T-helper 17 cell (primary cell): ENCODE measurements at regions not wholly inside any gene's neighbourhood (a gene's known extent, or its start where the extent isn't known, plus 50 kb on each side); places are given as distances from the start of the nearest gene placed in this dataset.

Experiments used
- ATAC-seq: fragments of 150-1000 bp; cut with Tn5 transposase; 2 replicates; pipeline ENCODE4 v1.10.0; 2021; ENCODE audit warnings: mild to moderate bottlenecking, moderate library complexity
- DNase-seq, 3 donors: peaks; one replicate each; pipeline versions ENCODE4 v3.0.0 to v3.0.0-alpha.2; 2020 to 2021
- H3K9me3 ChIP-seq: one replicate; pipeline ENCODE4 v1.7.0; 2013; ENCODE audit warnings: low read length, mild to moderate bottlenecking; ENCODE audit not compliant: control insufficient read depth, poor library complexity, severe bottlenecking
- H3K27ac Mint-ChIP-seq: one replicate; pipeline ENCODE4 v1.8.0; 2022; ENCODE audit warnings: mild to moderate bottlenecking, moderate library complexity, mixed read lengths
- H3K27me3 Mint-ChIP-seq: one replicate; pipeline ENCODE4 v1.8.0; 2022; ENCODE audit warnings: mixed read lengths
- H3K36me3 Mint-ChIP-seq: one replicate; pipeline ENCODE4 v1.8.0; 2022; ENCODE audit warnings: low read depth, mixed read lengths
- H3K4me1 Mint-ChIP-seq: one replicate; pipeline ENCODE4 v1.8.0; 2022; ENCODE audit warnings: mild to moderate bottlenecking, mixed read lengths
- H3K4me3 Mint-ChIP-seq: one replicate; pipeline ENCODE4 v1.8.0; 2022; ENCODE audit warnings: mild to moderate bottlenecking, moderate library complexity, mixed read lengths

DNA sequence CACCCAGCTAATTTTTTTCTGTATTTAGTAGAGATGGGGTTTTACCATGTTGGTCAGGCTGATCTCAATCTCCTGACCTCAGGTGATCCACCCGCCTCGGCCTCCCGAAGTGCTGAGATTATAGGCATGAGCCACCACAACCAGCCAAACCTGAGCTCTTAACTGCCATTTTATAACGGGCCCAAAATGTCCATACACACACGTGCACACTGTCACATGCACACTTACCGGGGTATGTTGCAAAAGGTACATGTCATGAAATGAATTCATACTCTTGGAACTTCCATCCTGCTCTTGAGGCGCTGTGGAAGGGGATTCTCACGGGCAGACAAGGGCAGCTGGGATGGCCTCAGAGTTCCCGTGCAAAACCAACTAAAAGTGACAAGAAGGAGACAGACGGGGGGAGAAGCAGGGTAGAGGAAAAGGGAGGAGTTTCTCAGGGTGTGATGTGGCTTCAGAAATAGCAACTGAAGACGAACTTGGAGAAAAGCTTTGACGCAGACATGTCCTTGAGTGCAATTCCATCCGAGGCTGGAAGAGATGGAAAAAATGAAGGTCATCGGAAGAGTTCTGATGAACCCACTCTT, 110.9 kb downstream of the BDH1 start:
- H3K27ac Mint-ChIP-seq: no peak overlapping the region
- H3K27me3 Mint-ChIP-seq: peaks cover 56% of the 10 kb centered on the region

DNA sequence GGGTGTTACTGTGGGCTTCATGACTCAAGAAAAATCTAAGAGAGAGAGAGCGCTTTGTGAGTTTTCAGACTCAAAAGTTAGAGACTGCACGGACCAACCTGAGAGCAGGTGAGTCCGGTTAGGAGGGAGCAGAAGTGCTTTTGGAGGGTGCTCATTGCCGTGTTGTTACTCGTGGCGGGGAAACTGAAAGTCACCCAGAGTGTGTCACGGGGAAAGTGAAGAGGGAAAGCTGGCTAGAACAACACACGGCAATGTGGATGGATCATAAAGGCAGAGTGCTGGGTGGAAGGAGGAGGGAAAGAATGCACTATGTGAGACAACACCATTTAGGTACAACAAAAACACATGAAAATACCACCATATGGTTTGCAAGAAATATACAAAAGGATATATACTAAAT, 112.3 kb downstream of the BDH1 start:
- DNase-seq: no peak
- no peaks in the 10 kb centered on the region for H3K9me3 ChIP-seq
- peaks cover 8% of the 10 kb centered on the region for H3K4me1 Mint-ChIP-seq
- peaks cover 3% of the 10 kb centered on the region for H3K36me3 Mint-ChIP-seq
- no peak overlapping the region for H3K4me3 Mint-ChIP-seq
- H3K27ac Mint-ChIP-seq: no peak overlapping the region
- peaks cover 70% of the 10 kb centered on the region for H3K27me3 Mint-ChIP-seq
- ATAC-seq: no peak

More for the DNA sequence above, 110.9 kb downstream of the BDH1 start:
- no peaks in the 10 kb centered on the region for H3K9me3 ChIP-seq
- Mint-ChIP-seq H3K36me3 (peaks cover 3% of the 10 kb centered on the region), H3K4me3 (no peak overlapping the region), H3K4me1 (peaks cover 8% of the 10 kb centered on the region)
- ATAC-seq (no peak), DNase-seq (no peak)

DNA sequence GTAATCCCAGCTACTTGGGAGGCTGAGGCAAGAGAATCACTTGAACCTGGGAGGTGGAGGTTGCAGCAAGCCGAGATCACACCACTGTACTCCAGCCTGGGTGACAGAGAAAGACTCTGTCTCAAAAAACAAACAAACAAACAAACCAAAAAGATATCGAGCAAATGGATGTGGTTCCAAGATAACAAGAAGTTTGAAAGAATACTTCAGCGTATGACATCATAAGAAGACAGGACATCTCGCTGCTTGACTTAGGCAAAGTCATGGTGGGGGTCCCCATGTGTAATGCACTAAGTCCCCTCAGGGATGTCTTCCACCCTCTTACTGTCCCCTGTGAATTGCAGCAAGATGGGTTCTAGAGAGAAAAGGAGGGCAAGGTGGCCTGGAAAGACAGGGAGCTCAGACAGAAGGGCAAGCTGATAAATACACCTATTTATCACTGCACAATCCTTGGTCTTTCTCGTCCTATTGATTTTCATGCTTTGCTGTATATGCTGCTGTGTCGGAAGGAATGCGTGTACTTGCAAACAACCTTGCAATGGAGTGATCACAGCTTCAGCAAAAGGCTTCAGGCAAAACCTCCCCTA, 115.0 kb downstream of the BDH1 start:
- DNase-seq (no peak), ATAC-seq (no peak)
- Mint-ChIP-seq H3K36me3 (peaks cover 3% of the 10 kb centered on the region), H3K4me3 (no peak overlapping the region), H3K27me3 (peaks cover 66% of the 10 kb centered on the region), H3K4me1 (peaks cover 8% of the 10 kb centered on the region), H3K27ac (no peak overlapping the region)
- H3K9me3 ChIP-seq: no peaks in the 10 kb centered on the region

DNA sequence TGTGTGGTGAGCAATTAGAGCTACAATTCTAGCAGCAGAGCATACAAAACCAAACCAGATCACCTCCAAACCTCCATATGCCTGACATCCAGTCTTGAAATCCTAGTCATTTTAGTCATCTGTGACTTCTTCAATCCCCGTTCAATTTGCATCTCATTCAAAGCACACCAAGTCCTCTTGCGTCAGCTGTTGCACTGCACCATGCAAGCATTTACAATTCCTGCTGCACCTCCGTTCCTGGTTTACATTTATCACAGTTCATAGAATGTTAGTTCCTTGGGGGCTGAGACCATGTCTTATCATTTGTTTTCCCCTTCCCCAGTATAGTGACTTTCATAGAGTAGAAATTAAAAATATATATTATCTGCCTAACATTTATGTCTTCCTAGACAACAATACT, 116.9 kb downstream of the BDH1 start:
- Mint-ChIP-seq H3K36me3 (peaks cover 3% of the 10 kb centered on the region), H3K4me1 (peaks cover 2% of the 10 kb centered on the region), H3K4me3 (no peak overlapping the region), H3K27ac (no peak overlapping the region), H3K27me3 (peaks cover 64% of the 10 kb centered on the region)
- DNase-seq (no peak), ATAC-seq (no peak)
- no peaks in the 10 kb centered on the region for H3K9me3 ChIP-seq

DNA sequence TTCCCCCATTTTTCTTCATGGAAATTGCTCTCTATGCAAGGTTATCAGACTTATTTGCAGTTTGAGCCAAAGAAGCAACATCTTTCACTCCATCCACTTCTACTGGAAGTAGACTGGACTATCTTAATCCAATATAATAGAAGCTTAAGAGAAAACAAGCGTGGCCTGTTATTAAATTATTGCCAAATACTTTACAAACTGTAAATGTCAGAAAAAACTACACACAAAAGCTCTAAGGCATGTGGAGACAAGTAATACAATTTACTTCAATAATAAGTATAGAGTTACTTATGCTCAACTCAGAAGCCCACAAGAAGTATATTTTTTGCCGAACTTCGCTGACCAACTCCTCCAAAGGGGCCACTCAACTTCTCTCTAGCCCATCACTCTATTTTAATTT, 120.3 kb downstream of the BDH1 start:
- no peak overlapping the region for H3K27ac Mint-ChIP-seq
- H3K36me3 Mint-ChIP-seq: no peaks in the 10 kb centered on the region
- H3K27me3 Mint-ChIP-seq: peaks cover 49% of the 10 kb centered on the region
- H3K4me3 Mint-ChIP-seq: no peak overlapping the region
- H3K9me3 ChIP-seq: no peaks in the 10 kb centered on the region
- no peaks in the 10 kb centered on the region for H3K4me1 Mint-ChIP-seq
- ATAC-seq (no peak), DNase-seq (no peak)

DNA sequence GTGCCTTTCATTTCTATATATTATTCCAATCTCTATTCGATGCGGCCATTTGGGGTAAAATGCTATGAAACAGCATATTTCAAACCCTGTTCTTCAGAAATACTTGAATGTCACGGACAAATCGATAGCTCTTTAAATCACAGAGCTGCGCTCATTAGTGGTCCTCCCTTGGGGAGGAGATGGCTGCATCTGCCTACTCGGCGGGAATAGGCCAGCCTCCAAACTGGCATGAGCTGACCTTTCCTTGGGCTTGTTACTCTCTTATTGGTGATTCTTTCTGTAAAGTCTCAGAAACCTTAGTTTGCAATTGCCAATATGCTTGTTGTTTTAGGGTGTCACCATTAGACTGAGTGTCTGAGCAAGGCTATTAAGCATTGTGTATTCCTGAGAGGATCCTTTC, 120.9 kb downstream of the BDH1 start:
- H3K9me3 ChIP-seq: no peaks in the 10 kb centered on the region
- Mint-ChIP-seq H3K27me3 (peaks cover 50% of the 10 kb centered on the region), H3K4me1 (no peaks in the 10 kb centered on the region), H3K4me3 (no peak overlapping the region), H3K27ac (no peak overlapping the region), H3K36me3 (no peaks in the 10 kb centered on the region)
- ATAC-seq: no peak
- DNase-seq: no peak

DNA sequence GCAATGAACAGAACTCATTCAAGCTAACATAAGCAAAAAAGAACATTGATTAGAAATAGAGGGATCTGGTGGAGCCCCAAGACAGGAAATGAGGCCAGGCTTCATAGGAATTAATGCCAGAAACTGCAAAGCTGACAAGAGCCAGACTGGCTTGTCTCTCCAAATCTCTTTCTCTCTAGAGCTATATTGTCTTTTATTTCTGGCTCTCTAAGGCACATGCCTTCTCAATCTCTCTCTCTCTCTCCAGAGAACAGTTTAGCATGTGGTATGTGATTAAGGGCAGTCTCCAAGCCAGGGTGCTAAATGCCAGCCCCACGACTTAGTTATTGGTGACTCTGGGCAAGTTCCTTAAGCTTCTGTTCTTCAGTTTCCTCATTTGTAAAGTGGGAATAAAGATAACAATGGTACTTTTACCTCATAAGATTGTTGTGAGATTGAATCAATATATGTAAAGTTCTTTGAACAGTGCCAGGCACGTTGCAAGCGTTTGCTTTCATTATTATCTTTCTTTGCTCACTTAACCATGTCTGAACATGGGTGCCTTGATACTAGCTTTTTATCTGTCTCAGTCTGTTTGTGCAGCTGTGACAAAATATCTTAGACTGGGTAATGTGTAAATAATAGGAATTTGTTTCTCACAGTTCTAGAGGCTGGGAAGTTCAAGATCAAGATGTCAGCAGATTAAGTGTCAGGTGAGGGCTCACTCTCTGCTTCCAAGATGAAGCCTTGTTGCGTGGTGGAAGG, 123.2 kb downstream of the BDH1 start:
- DNase-seq (no peak), ATAC-seq (no peak)
- no peaks in the 10 kb centered on the region for H3K9me3 ChIP-seq
- H3K27me3 Mint-ChIP-seq: peaks cover 36% of the 10 kb centered on the region
- H3K27ac Mint-ChIP-seq: no peak overlapping the region
- H3K36me3 Mint-ChIP-seq: no peaks in the 10 kb centered on the region
- peaks cover 14% of the 10 kb centered on the region for H3K4me1 Mint-ChIP-seq
- no peak overlapping the region for H3K4me3 Mint-ChIP-seq

DNA sequence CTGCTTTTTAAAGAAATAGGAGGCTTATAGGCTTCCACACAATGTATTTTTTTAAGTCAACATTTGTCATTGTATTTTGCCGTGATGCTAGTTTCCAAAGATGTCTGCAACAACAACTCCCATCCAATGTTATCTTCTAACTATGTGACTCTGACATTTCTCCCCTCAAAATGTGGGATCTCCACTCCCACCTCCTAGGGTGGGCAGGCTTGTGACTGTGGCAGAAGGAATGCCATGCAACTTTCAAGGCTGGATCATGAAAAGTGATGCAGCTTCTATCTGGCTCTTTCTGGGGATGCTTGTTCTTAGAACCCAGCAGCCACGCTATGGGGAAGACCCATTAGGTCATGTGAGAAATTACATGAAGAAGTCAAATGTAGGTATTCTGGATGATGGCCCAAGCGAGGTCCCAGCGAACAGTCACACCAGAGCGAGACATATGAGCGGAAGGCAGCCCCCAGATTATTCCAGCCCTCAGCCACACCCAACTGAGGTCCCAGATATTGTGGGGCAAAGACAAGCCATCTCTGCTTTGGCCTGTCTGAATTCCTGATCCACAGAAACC, 124.3 kb downstream of the BDH1 start:
- no peak overlapping the region for H3K27ac Mint-ChIP-seq
- no peak for DNase-seq
- peaks cover 16% of the 10 kb centered on the region for H3K4me1 Mint-ChIP-seq
- peaks cover 36% of the 10 kb centered on the region for H3K27me3 Mint-ChIP-seq
- no peak for ATAC-seq
- no peak overlapping the region for H3K4me3 Mint-ChIP-seq
- H3K9me3 ChIP-seq: no peaks in the 10 kb centered on the region
- H3K36me3 Mint-ChIP-seq: no peaks in the 10 kb centered on the region

DNA sequence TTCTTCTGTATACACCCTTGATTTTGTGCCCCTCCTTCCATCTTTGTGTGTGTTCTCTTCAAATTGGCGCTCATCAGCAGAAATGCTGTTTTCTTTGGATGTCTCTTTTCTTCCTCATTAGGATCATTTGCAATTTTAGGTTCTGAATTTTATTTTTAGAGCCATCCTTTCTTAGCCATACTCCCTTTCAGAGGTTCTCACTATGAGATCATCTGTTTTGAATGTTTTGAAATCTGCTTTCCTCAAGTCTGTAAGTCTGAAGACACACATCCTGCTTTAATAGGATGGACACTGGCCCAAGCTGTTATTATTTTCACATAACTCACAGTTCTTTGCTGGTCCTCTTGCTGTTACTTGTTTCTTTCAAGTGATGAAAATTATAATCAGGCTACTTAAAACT, 124.8 kb downstream of the BDH1 start:
- Mint-ChIP-seq H3K4me1 (peaks cover 16% of the 10 kb centered on the region), H3K27ac (no peak overlapping the region), H3K4me3 (no peak overlapping the region), H3K36me3 (no peaks in the 10 kb centered on the region), H3K27me3 (peaks cover 36% of the 10 kb centered on the region)
- DNase-seq (no peak), ATAC-seq (no peak)
- H3K9me3 ChIP-seq: no peaks in the 10 kb centered on the region

DNA sequence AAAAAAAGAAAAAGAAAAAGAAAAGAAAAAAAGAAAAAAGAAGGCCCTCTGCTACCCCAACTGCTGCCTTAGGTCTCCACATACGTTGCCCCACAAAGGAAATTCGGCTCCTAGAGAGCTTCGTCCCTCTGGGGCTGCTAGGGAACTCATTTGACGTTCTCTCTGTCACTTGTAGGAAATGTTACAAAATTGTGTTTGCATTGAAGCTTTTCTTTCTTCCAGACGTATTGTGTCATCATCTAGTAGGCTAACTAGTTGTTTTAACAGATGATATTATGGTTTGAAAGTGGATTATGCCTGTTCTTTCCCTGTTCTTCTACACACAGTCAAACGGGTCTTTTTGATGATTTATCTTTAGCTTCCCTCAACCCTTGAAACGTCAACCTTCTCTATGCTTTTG, 125.3 kb downstream of the BDH1 start:
- H3K36me3 Mint-ChIP-seq: no peaks in the 10 kb centered on the region
- H3K4me3 Mint-ChIP-seq: no peak overlapping the region
- ATAC-seq (no peak), DNase-seq (no peak)
- peaks cover 16% of the 10 kb centered on the region for H3K4me1 Mint-ChIP-seq
- H3K27me3 Mint-ChIP-seq: peaks cover 39% of the 10 kb centered on the region
- H3K27ac Mint-ChIP-seq: no peak overlapping the region
- H3K9me3 ChIP-seq: no peaks in the 10 kb centered on the region

DNA sequence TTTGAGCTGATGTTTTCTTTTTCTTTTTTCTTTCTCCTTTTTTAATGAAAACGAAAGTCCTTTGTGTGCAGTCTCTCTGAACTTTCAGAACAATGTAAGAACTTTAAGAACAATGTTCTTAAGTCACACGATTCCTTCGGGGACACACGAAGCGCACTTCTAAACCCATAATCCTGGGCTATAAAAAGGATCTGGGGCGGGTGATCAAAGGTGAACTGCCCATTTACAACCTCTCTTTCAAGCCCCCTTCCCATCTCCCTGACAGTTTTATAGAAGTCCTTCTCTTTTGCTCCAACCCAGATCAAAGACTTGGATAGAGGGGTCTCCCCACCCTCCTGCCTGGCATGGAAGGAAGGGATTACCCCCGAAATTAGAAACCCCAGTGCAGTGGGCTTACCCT, 126.8 kb downstream of the BDH1 start:
- peak overlapping the region; percentile 73 for H3K27ac Mint-ChIP-seq
- ATAC-seq (no peak), DNase-seq (no peak)
- peak overlapping the region; percentile 77 for H3K4me3 Mint-ChIP-seq
- H3K4me1 Mint-ChIP-seq: peaks cover 16% of the 10 kb centered on the region
- no peaks in the 10 kb centered on the region for H3K9me3 ChIP-seq
- peaks cover 41% of the 10 kb centered on the region for H3K27me3 Mint-ChIP-seq
- no peaks in the 10 kb centered on the region for H3K36me3 Mint-ChIP-seq

DNA sequence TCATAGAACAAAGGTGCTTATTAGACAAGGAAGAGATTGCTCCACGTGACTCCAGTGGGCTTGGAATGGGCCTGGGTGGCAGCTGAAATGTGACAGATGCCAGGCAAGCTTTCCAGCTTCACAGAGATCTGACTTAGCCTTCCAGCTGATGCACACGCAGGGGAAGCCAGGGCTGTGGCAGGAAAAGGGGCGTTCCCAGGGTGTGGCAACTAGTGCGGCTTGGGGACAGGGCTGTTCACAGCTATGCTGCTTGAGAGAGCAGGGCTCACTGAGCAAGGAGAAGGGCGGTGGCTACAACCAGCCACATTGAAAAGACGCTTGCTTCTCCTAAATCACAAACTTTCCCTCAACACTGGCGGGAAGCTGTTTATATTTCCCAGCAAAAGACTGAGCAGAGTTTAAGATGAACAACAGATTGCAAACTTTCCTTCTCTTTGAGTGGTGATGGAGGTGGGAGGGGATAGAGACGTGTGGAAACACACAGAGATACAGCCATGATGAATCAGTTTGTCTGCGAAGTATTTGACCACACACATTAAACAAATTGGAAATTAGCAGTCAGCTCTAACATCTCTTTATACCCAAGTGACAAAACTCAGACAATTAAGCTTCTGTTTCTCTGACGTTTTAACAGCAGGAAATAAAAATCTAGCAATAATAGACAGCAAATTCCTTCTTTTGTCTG, 127.5 kb downstream of the BDH1 start:
- DNase-seq (no peak), ATAC-seq (peak; percentile 85)
- H3K36me3 Mint-ChIP-seq: no peaks in the 10 kb centered on the region
- H3K4me3 Mint-ChIP-seq: peak overlapping the region; percentile 77
- peaks cover 48% of the 10 kb centered on the region for H3K27me3 Mint-ChIP-seq
- no peaks in the 10 kb centered on the region for H3K9me3 ChIP-seq
- H3K27ac Mint-ChIP-seq: peak overlapping the region; percentile 73
- peaks cover 16% of the 10 kb centered on the region for H3K4me1 Mint-ChIP-seq

DNA sequence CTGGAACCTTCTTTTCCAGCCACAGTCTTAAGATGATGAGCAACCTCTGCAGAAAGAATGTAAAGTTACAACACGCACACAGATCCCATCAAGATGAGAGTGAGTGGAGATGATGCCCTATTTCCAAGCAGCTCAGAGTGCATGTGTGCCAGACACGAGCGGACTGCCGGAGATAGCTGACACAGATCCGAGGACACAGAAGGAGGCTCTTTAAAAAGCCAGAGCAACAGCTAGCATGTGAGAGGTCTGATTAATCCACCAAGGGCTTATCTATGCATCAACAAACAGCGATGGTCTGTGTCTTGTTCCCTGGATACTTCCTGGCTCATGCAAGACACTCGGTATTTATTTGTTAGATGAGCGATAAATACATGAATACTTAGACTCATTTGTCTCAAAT, 128.6 kb upstream of the DLG1 start:
- peaks cover 16% of the 10 kb centered on the region for H3K4me1 Mint-ChIP-seq
- H3K36me3 Mint-ChIP-seq: no peaks in the 10 kb centered on the region
- H3K9me3 ChIP-seq: no peaks in the 10 kb centered on the region
- DNase-seq (no peak), ATAC-seq (no peak)
- no peak overlapping the region for H3K4me3 Mint-ChIP-seq
- no peak overlapping the region for H3K27ac Mint-ChIP-seq
- peaks cover 50% of the 10 kb centered on the region for H3K27me3 Mint-ChIP-seq
